Endothelial cell of umbilical vein (primary cell): ENCODE measurements at regions not wholly inside any gene's neighbourhood (a gene's known extent, or its start where the extent isn't known, plus 50 kb on each side); places are given as distances from the start of the nearest gene placed in this dataset.

Experiments used
- EZH2 ChIP-seq: IDR thresholded peaks from 2 replicates; pipeline ENCODE4 v1.6.1; 2012; ENCODE audit warnings: borderline replicate concordance, low read depth, mild to moderate bottlenecking, moderate library complexity, low read length, inconsistent platforms; ENCODE audit not compliant: severe bottlenecking
- FOS ChIP-seq: IDR thresholded peaks from 2 replicates; pipeline ENCODE4 v1.6.1; 2011; ENCODE audit warnings: mild to moderate bottlenecking, low read length, moderate library complexity, borderline replicate concordance; ENCODE audit not compliant: insufficient read depth
- GATA2 ChIP-seq: IDR thresholded peaks from 2 replicates; pipeline ENCODE4 v1.7.0; 2011; ENCODE audit warnings: low read depth, mild to moderate bottlenecking, moderate library complexity, mixed read lengths, low read length; ENCODE audit not compliant: insufficient read length, insufficient read depth
- JUN ChIP-seq: IDR thresholded peaks from 2 replicates; pipeline ENCODE4 v1.6.1; 2011; ENCODE audit warnings: borderline replicate concordance, low read depth; ENCODE audit not compliant: insufficient read length, insufficient read depth
- MAX ChIP-seq: IDR thresholded peaks from 2 replicates; pipeline ENCODE4 v1.6.1; 2011; ENCODE audit not compliant: insufficient read depth, insufficient read length
- MYC ChIP-seq: IDR thresholded peaks from one replicate; pipeline ENCODE4 v1.6.1; 2011; ENCODE audit warnings: mild to moderate bottlenecking, low read depth, low read length
- POLR2A ChIP-seq: IDR thresholded peaks from 2 replicates; pipeline ENCODE4 v1.6.1; 2012; ENCODE audit warnings: low read depth, mild to moderate bottlenecking, control low read depth, low read length
- POLR2AphosphoS5 ChIP-seq: IDR thresholded peaks from 2 replicates; pipeline ENCODE4 v1.6.1; 2012; ENCODE audit warnings: low read depth, mild to moderate bottlenecking, control low read depth, low read length, moderate library complexity; ENCODE audit not compliant: insufficient read depth
- TF ChIP-seq, protein P1 (sequence below), 2 donors: IDR thresholded peaks; 1 replicate in 1 of 2; 2 replicates in 1 of 2; pipeline ENCODE4 v1.5.1; 2011; ENCODE audit warnings: low read length in 2 of 2, mild to moderate bottlenecking in 2 of 2, moderate library complexity in 2 of 2, control low read depth in 1 of 2, inconsistent platforms in 1 of 2, low read depth in 1 of 2; ENCODE audit not compliant: insufficient read depth in 1 of 2; ENCODE audit errors: extremely low read depth in 1 of 2

- TF ChIP-seq, protein P1, sequence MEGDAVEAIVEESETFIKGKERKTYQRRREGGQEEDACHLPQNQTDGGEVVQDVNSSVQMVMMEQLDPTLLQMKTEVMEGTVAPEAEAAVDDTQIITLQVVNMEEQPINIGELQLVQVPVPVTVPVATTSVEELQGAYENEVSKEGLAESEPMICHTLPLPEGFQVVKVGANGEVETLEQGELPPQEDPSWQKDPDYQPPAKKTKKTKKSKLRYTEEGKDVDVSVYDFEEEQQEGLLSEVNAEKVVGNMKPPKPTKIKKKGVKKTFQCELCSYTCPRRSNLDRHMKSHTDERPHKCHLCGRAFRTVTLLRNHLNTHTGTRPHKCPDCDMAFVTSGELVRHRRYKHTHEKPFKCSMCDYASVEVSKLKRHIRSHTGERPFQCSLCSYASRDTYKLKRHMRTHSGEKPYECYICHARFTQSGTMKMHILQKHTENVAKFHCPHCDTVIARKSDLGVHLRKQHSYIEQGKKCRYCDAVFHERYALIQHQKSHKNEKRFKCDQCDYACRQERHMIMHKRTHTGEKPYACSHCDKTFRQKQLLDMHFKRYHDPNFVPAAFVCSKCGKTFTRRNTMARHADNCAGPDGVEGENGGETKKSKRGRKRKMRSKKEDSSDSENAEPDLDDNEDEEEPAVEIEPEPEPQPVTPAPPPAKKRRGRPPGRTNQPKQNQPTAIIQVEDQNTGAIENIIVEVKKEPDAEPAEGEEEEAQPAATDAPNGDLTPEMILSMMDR (IDR thresholded peaks at IDR 0.05; ENCODE audit: extremely low read depth in 1 of 2, insufficient read depth in 1 of 2, low read depth in 1 of 2, low read length in 2 of 2) = no peak
- TF ChIP-seq POLR2A (no peak), GATA2 (no peak), EZH2 (no peak), POLR2AphosphoS5 (no peak), MAX (no peak), MYC (no peak), JUN (no peak), FOS (no peak)
Measured at GRCh38 chr18:22579271-22579670, 161.6 kb upstream of the CTAGE1 start.
